Activated B cell treated with CpG ODN at 0.5 μM for 24 hours (primary cell): ENCODE measurements at regions not wholly inside any gene's neighbourhood (a gene's known extent, or its start where the extent isn't known, plus 50 kb on each side); places are given as distances from the start of the nearest gene placed in this dataset.

Experiments
- ATAC-seq: fragments of 200-7000 bp; cut with Tn5 transposase; one replicate; pipeline ENCODE4 v1.10.0; 2021; ENCODE audit warnings: low read depth, mild to moderate bottlenecking, moderate library complexity
- CTCF ChIA-PET: fragments of 350-600 bp; sonication (Branson Sonifier 250); formaldehyde crosslinking; loops from one replicate; lab custom pipeline; 2021; ENCODE audit warnings: antibody characterized with exemption; lab: Charles Lee
- POLR2A ChIA-PET: fragments of 350-600 bp; sonication (Branson Sonifier 250); formaldehyde crosslinking; loops from one replicate; lab custom pipeline; 2021; ENCODE audit warnings: antibody characterized with exemption; lab: Charles Lee
- DNase-seq: peaks from one replicate; pipeline ENCODE4 v3.0.0; 2022
- H3K27ac Mint-ChIP-seq: one replicate; pipeline ENCODE4 v1.8.0; 2020; ENCODE audit warnings: mixed read lengths
- H3K27me3 Mint-ChIP-seq: one replicate; pipeline ENCODE4 v1.8.0; 2021; ENCODE audit warnings: mixed read lengths
- H3K36me3 Mint-ChIP-seq: one replicate; pipeline ENCODE4 v1.8.0; 2021; ENCODE audit warnings: low read depth, mixed read lengths
- H3K4me1 Mint-ChIP-seq: one replicate; pipeline ENCODE4 v1.8.0; 2021; ENCODE audit warnings: mixed read lengths
- H3K4me3 Mint-ChIP-seq: one replicate; pipeline ENCODE4 v1.8.0; 2020; ENCODE audit warnings: mild to moderate bottlenecking, mixed read lengths
- H3K9me3 Mint-ChIP-seq: one replicate; pipeline ENCODE4 v1.8.0; 2020; ENCODE audit warnings: mixed read lengths
- intact Hi-C: fragments of 100-400 bp; cut with micrococcal nuclease; formaldehyde crosslinking; loops from one replicate; pipeline ENCODE4 v1.15.1; 2024
- TF ChIP-seq, protein P1 (sequence below): fragments of 200-600 bp; IDR thresholded peaks from one replicate; pipeline ENCODE4 v1.8.0; 2022; ENCODE audit warnings: antibody characterized with exemption, mild to moderate bottlenecking

GRCh38 chr3:177934001-177934891 lies 602.0 kb upstream of the KCNMB2 start:
- H3K4me3 Mint-ChIP-seq = no peak overlapping the region
- H3K27me3 Mint-ChIP-seq = no peaks in the 10 kb centered on the region
- POLR2A ChIA-PET = no interaction called here
- no peaks in the 10 kb centered on the region for H3K9me3 Mint-ChIP-seq
- H3K27ac Mint-ChIP-seq = no peak overlapping the region
- intact Hi-C loops = no loop called here
- ATAC-seq (no peak), DNase-seq (no peak)
- no peaks in the 10 kb centered on the region for H3K4me1 Mint-ChIP-seq
- TF ChIP-seq, protein P1, sequence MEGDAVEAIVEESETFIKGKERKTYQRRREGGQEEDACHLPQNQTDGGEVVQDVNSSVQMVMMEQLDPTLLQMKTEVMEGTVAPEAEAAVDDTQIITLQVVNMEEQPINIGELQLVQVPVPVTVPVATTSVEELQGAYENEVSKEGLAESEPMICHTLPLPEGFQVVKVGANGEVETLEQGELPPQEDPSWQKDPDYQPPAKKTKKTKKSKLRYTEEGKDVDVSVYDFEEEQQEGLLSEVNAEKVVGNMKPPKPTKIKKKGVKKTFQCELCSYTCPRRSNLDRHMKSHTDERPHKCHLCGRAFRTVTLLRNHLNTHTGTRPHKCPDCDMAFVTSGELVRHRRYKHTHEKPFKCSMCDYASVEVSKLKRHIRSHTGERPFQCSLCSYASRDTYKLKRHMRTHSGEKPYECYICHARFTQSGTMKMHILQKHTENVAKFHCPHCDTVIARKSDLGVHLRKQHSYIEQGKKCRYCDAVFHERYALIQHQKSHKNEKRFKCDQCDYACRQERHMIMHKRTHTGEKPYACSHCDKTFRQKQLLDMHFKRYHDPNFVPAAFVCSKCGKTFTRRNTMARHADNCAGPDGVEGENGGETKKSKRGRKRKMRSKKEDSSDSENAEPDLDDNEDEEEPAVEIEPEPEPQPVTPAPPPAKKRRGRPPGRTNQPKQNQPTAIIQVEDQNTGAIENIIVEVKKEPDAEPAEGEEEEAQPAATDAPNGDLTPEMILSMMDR = no peak
- H3K36me3 Mint-ChIP-seq = no peaks in the 10 kb centered on the region
- CTCF ChIA-PET = no interaction called here

GRCh38 chr3:177935047-177935446 lies 601.2 kb upstream of the KCNMB2 start:
- Mint-ChIP-seq H3K36me3 (no peaks in the 10 kb centered on the region), H3K27ac (no peak overlapping the region), H3K27me3 (no peaks in the 10 kb centered on the region), H3K9me3 (no peaks in the 10 kb centered on the region), H3K4me3 (no peak overlapping the region), H3K4me1 (no peaks in the 10 kb centered on the region)
- CTCF ChIA-PET = no interaction called here
- POLR2A ChIA-PET = no interaction called here
- TF ChIP-seq, protein P1 = no peak
- DNase-seq (no peak), ATAC-seq (no peak)
- intact Hi-C loops = no loop called here

DNA sequence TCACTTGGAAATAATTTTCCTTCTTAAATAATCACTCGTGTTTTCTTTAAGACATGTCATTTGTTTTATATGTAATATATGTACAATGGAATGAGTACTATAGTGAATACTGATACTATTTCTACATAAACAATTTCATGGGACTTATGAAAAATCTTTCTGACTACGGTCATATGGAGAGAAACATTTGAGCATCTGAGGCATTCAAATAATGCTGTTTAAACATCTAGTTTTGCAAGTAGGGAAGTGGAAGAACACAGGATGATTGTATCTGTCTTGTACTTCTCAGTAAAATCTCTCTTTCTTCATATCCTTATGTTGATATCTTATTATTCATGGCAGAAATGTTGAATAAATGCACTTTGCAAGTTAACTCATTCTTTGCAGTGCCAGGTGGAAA lies 599.5 kb upstream of the KCNMB2 start:
- H3K36me3 Mint-ChIP-seq = no peaks in the 10 kb centered on the region
- TF ChIP-seq, protein P1 = no peak
- H3K27ac Mint-ChIP-seq = no peak overlapping the region
- ATAC-seq (no peak), DNase-seq (no peak)
- CTCF ChIA-PET = no interaction called here
- no peaks in the 10 kb centered on the region for H3K4me1 Mint-ChIP-seq
- POLR2A ChIA-PET = no interaction called here
- H3K4me3 Mint-ChIP-seq = no peak overlapping the region
- H3K9me3 Mint-ChIP-seq = no peaks in the 10 kb centered on the region
- no peaks in the 10 kb centered on the region for H3K27me3 Mint-ChIP-seq
- intact Hi-C loops = no loop called here

DNA sequence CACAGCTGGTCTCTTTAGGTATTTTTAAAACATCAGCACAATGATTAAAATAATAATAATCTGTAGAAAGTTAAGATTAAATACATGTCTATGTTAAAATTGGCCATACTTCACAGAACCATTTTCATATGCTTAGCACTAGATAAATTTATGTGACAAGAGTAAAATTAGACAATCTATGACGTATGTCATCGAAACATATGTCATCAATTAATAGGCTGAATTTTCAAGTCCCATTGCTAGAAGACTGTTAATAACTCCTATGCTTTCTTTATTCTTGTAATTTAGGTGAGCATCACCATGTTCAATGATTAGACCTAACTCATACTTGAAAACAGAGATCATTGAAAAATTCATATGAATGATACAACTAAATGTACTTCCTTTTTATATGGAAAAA lies 593.3 kb upstream of the KCNMB2 start:
- no peak for ATAC-seq
- H3K36me3 Mint-ChIP-seq = no peaks in the 10 kb centered on the region
- H3K9me3 Mint-ChIP-seq = peaks cover 3% of the 10 kb centered on the region
- no peak for DNase-seq
- H3K27me3 Mint-ChIP-seq = no peaks in the 10 kb centered on the region
- TF ChIP-seq, protein P1 = no peak
- H3K27ac Mint-ChIP-seq = no peak overlapping the region
- no peak overlapping the region for H3K4me3 Mint-ChIP-seq
- POLR2A ChIA-PET = no interaction called here
- CTCF ChIA-PET = no interaction called here
- peaks cover 11% of the 10 kb centered on the region for H3K4me1 Mint-ChIP-seq
- intact Hi-C loops = no loop called here

DNA sequence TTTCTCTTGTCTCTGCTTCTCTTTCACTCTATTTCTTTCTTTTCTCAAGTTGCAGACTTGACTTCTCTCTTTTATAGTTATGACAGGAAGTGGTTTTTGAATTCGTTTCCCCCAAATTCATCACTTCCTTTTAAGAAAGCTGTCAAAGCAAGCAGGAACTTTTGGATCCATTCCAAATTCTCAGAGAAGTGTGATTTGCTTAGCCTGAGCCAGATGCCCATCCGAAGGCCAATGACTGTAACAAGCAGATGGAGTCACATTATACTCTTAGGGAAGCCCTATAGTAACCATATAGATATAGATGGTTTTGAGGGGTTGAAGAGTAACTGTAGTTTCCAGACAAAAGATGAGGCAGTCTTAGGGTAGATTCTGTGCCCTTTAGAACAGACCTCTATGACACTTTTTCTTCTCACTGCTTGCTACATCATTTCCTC lies 592.0 kb upstream of the KCNMB2 start:
- H3K9me3 Mint-ChIP-seq = peaks cover 3% of the 10 kb centered on the region
- peaks cover 15% of the 10 kb centered on the region for H3K4me1 Mint-ChIP-seq
- TF ChIP-seq, protein P1 = no peak
- DNase-seq = no peak
- intact Hi-C loops = no loop called here
- CTCF ChIA-PET = no interaction called here
- POLR2A ChIA-PET = no interaction called here
- no peak for ATAC-seq
- H3K4me3 Mint-ChIP-seq = no peak overlapping the region
- no peaks in the 10 kb centered on the region for H3K36me3 Mint-ChIP-seq
- H3K27me3 Mint-ChIP-seq = no peaks in the 10 kb centered on the region
- H3K27ac Mint-ChIP-seq = no peak overlapping the region
